Hematopoietic multipotent progenitor cell treated with erythropoietin and hydrocortisone succinate and interleukin-3 and kit ligand, for 8 days (in vitro differentiated cells): ENCODE measurements at regions not wholly inside any gene's neighbourhood (a gene's known extent, or its start where the extent isn't known, plus 50 kb on each side); places are given as distances from the start of the nearest gene placed in this dataset.

Experiments used
- DNase-seq: peaks from one replicate; pipeline ENCODE4 v3.0.0-alpha.2; 2015

- peak; percentile 52 for DNase-seq
These were observed 297.9 kb downstream of the UTRN start for GRCh38 chr6:144582939-144583613.

- DNase-seq, result no peak
These were observed 298.4 kb downstream of the UTRN start for GRCh38 chr6:144583614-144583954.

GRCh38 chr6:144585217-144585814, 300.2 kb downstream of the UTRN start:
- peak; percentile 70 for DNase-seq

- no peak for DNase-seq
These were observed 301.9 kb downstream of the UTRN start for GRCh38 chr6:144586986-144587385.

GRCh38 chr6:144588697-144589325, 303.7 kb downstream of the UTRN start:
- no peak for DNase-seq

GRCh38 chr6:144590532-144590931, 305.4 kb downstream of the UTRN start:
- DNase-seq, result no peak

GRCh38 chr6:144593392-144593791, 308.3 kb downstream of the UTRN start:
- DNase-seq, result no peak

- no peak for DNase-seq
These were observed 309.4 kb downstream of the UTRN start for GRCh38 chr6:144594585-144594984.

GRCh38 chr6:144595266-144595665, 310.1 kb downstream of the UTRN start:
- DNase-seq, result no peak

- DNase-seq, result no peak
These were observed 312.4 kb downstream of the UTRN start for GRCh38 chr6:144597511-144597910.

- DNase-seq, result no peak
These were observed 314.5 kb downstream of the UTRN start for GRCh38 chr6:144599615-144600014.

GRCh38 chr6:144601221-144601620, 316.1 kb downstream of the UTRN start:
- no peak for DNase-seq

GRCh38 chr6:144602523-144603180, 317.5 kb downstream of the UTRN start:
- no peak for DNase-seq

GRCh38 chr6:144606083-144606482, 320.9 kb downstream of the UTRN start:
- DNase-seq, result no peak

GRCh38 chr6:144607998-144608735, 323.0 kb downstream of the UTRN start:
- DNase-seq, result no peak

- DNase-seq, result no peak
These were observed 327.7 kb downstream of the UTRN start for GRCh38 chr6:144612811-144613210.

- DNase-seq, result no peak
These were observed 328.7 kb downstream of the UTRN start for GRCh38 chr6:144613859-144614258.

GRCh38 chr6:144615870-144616269, 330.7 kb downstream of the UTRN start:
- no peak for DNase-seq

- DNase-seq, result no peak
These were observed 332.1 kb downstream of the UTRN start for GRCh38 chr6:144617191-144617590.

- DNase-seq, result no peak
These were observed 332.6 kb downstream of the UTRN start for GRCh38 chr6:144617708-144618107.

GRCh38 chr6:144619966-144620365, 334.8 kb downstream of the UTRN start:
- DNase-seq, result no peak

GRCh38 chr6:144621332-144621731, 336.2 kb downstream of the UTRN start:
- DNase-seq, result no peak

- no peak for DNase-seq
These were observed 339.1 kb downstream of the UTRN start for GRCh38 chr6:144624246-144624645.
